ENCODE measurements at regions not wholly inside any gene's neighbourhood (a gene's known extent, or its start where the extent isn't known, plus 50 kb on each side); places are given as distances from the start of the nearest gene placed in this dataset.

- no peaks in the 10 kb centered on the region for H3K9me3 ChIP-seq (ENCODE audit: low read depth, low read length)
- no peaks in the 10 kb centered on the region for H3K36me3 ChIP-seq (ENCODE audit: insufficient read depth, low read length)
- no peak overlapping the region for H3K9ac ChIP-seq (ENCODE audit: insufficient read length)
- TF ChIP-seq FOXP2 (optimal IDR thresholded peaks at IDR 0.05; ENCODE audit: control extremely low read depth, extremely low read length, insufficient read depth): no peak
- TF ChIP-seq POLR2AphosphoS5 (IDR thresholded peaks at IDR 0.05; ENCODE audit: borderline replicate concordance, low read depth, low read length): no peak
- TF ChIP-seq EZH2 (IDR thresholded peaks at IDR 0.05): no peak
- no peak for DNase-seq (ENCODE audit: low read depth, low spot score)
- H3K27ac ChIP-seq: no peak overlapping the region
- no peak overlapping the region for H3K4me3 ChIP-seq
Observed at GRCh38 chr2:82412021-82412420, 2047.1 kb downstream of the SUCLG1 start.

GRCh38 chr2:82411071-82411470 is 2048.0 kb downstream of the SUCLG1 start:
- no peak for DNase-seq (ENCODE audit: low read depth, low spot score)
- H3K27ac ChIP-seq: no peak overlapping the region
- no peaks in the 10 kb centered on the region for H3K9me3 ChIP-seq (ENCODE audit: low read depth, low read length)
- H3K36me3 ChIP-seq (ENCODE audit: insufficient read depth, low read length): no peaks in the 10 kb centered on the region
- no peak overlapping the region for H3K4me3 ChIP-seq
- H3K9ac ChIP-seq (ENCODE audit: insufficient read length): no peak overlapping the region
- TF ChIP-seq FOXP2 (optimal IDR thresholded peaks at IDR 0.05; ENCODE audit: control extremely low read depth, extremely low read length, insufficient read depth) (no peak), POLR2AphosphoS5 (IDR thresholded peaks at IDR 0.05; ENCODE audit: borderline replicate concordance, low read depth, low read length) (no peak), EZH2 (IDR thresholded peaks at IDR 0.05) (no peak)

GRCh38 chr2:82395531-82395930 is 2063.5 kb downstream of the SUCLG1 start:
- no peaks in the 10 kb centered on the region for H3K9me3 ChIP-seq (ENCODE audit: low read depth, low read length)
- DNase-seq (ENCODE audit: low read depth, low spot score): no peak
- no peak overlapping the region for H3K9ac ChIP-seq (ENCODE audit: insufficient read length)
- no peak for TF ChIP-seq FOXP2 (optimal IDR thresholded peaks at IDR 0.05; ENCODE audit: control extremely low read depth, extremely low read length, insufficient read depth)
- TF ChIP-seq EZH2 (IDR thresholded peaks at IDR 0.05): no peak
- TF ChIP-seq POLR2AphosphoS5 (IDR thresholded peaks at IDR 0.05; ENCODE audit: borderline replicate concordance, low read depth, low read length): no peak
- no peaks in the 10 kb centered on the region for H3K36me3 ChIP-seq (ENCODE audit: insufficient read depth, low read length)
- no peak overlapping the region for H3K4me3 ChIP-seq
- no peak overlapping the region for H3K27ac ChIP-seq

- Histone ChIP-seq H3K9me3 (ENCODE audit: low read depth, low read length) (no peaks in the 10 kb centered on the region), H3K4me3 (no peak overlapping the region), H3K27ac (no peak overlapping the region), H3K9ac (ENCODE audit: insufficient read length) (no peak overlapping the region), H3K36me3 (ENCODE audit: insufficient read depth, low read length) (no peaks in the 10 kb centered on the region)
- TF ChIP-seq POLR2AphosphoS5 (IDR thresholded peaks at IDR 0.05; ENCODE audit: borderline replicate concordance, low read depth, low read length) (no peak), EZH2 (IDR thresholded peaks at IDR 0.05) (no peak), FOXP2 (optimal IDR thresholded peaks at IDR 0.05; ENCODE audit: control extremely low read depth, extremely low read length, insufficient read depth) (no peak)
- no peak for DNase-seq (ENCODE audit: low read depth, low spot score)
Observed at GRCh38 chr2:82391386-82391785, 2067.7 kb downstream of the SUCLG1 start.

- no peak for TF ChIP-seq FOXP2 (optimal IDR thresholded peaks at IDR 0.05; ENCODE audit: control extremely low read depth, extremely low read length, insufficient read depth)
- no peaks in the 10 kb centered on the region for H3K36me3 ChIP-seq (ENCODE audit: insufficient read depth, low read length)
Observed at GRCh38 chr2:82355622-82356021, 2051.1 kb upstream of the LRRTM1 start.

GRCh38 chr2:82345910-82346309 is 2041.4 kb upstream of the LRRTM1 start:
- Histone ChIP-seq H3K9ac (ENCODE audit: insufficient read length) (no peak overlapping the region), H3K27ac (no peak overlapping the region), H3K36me3 (ENCODE audit: insufficient read depth, low read length) (no peaks in the 10 kb centered on the region), H3K4me3 (no peak overlapping the region), H3K9me3 (ENCODE audit: low read depth, low read length) (no peaks in the 10 kb centered on the region)
- no peak for DNase-seq (ENCODE audit: low read depth, low spot score)
- TF ChIP-seq FOXP2 (optimal IDR thresholded peaks at IDR 0.05; ENCODE audit: control extremely low read depth, extremely low read length, insufficient read depth): no peak
- TF ChIP-seq POLR2AphosphoS5 (IDR thresholded peaks at IDR 0.05; ENCODE audit: borderline replicate concordance, low read depth, low read length): no peak
- no peak for TF ChIP-seq EZH2 (IDR thresholded peaks at IDR 0.05)

More at GRCh38 chr2:82355622-82356021, 2051.1 kb upstream of the LRRTM1 start:
- Histone ChIP-seq H3K4me3 (no peak overlapping the region), H3K27ac (no peak overlapping the region), H3K9me3 (ENCODE audit: low read depth, low read length) (no peaks in the 10 kb centered on the region), H3K9ac (ENCODE audit: insufficient read length) (no peak overlapping the region)
- DNase-seq (ENCODE audit: low read depth, low spot score): no peak

GRCh38 chr2:82344670-82345069 is 2040.1 kb upstream of the LRRTM1 start:
- H3K4me3 ChIP-seq: no peak overlapping the region
- no peak overlapping the region for H3K27ac ChIP-seq
- TF ChIP-seq EZH2 (IDR thresholded peaks at IDR 0.05): no peak
- TF ChIP-seq FOXP2 (optimal IDR thresholded peaks at IDR 0.05; ENCODE audit: control extremely low read depth, extremely low read length, insufficient read depth): no peak
- no peak for TF ChIP-seq POLR2AphosphoS5 (IDR thresholded peaks at IDR 0.05; ENCODE audit: borderline replicate concordance, low read depth, low read length)
- no peaks in the 10 kb centered on the region for H3K36me3 ChIP-seq (ENCODE audit: insufficient read depth, low read length)
- no peak overlapping the region for H3K9ac ChIP-seq (ENCODE audit: insufficient read length)
- H3K9me3 ChIP-seq (ENCODE audit: low read depth, low read length): no peaks in the 10 kb centered on the region
- DNase-seq (ENCODE audit: low read depth, low spot score): no peak

- no peak overlapping the region for H3K27ac ChIP-seq
- DNase-seq (ENCODE audit: low read depth, low spot score): no peak
Observed at GRCh38 chr2:82342356-82342755, 2037.8 kb upstream of the LRRTM1 start.

GRCh38 chr2:82340578-82341053 is 2036.1 kb upstream of the LRRTM1 start:
- peak; percentile 3 for DNase-seq (ENCODE audit: low read depth, low spot score)
- no peak for TF ChIP-seq EZH2 (IDR thresholded peaks at IDR 0.05)
- TF ChIP-seq POLR2AphosphoS5 (IDR thresholded peaks at IDR 0.05; ENCODE audit: borderline replicate concordance, low read depth, low read length): no peak
- no peak for TF ChIP-seq FOXP2 (optimal IDR thresholded peaks at IDR 0.05; ENCODE audit: control extremely low read depth, extremely low read length, insufficient read depth)
- H3K27ac ChIP-seq: no peak overlapping the region

More at GRCh38 chr2:82342356-82342755, 2037.8 kb upstream of the LRRTM1 start:
- Histone ChIP-seq H3K36me3 (ENCODE audit: insufficient read depth, low read length) (no peaks in the 10 kb centered on the region), H3K9ac (ENCODE audit: insufficient read length) (no peak overlapping the region), H3K4me3 (no peak overlapping the region), H3K9me3 (ENCODE audit: low read depth, low read length) (no peaks in the 10 kb centered on the region)
- TF ChIP-seq EZH2 (IDR thresholded peaks at IDR 0.05): no peak
- no peak for TF ChIP-seq POLR2AphosphoS5 (IDR thresholded peaks at IDR 0.05; ENCODE audit: borderline replicate concordance, low read depth, low read length)
- TF ChIP-seq FOXP2 (optimal IDR thresholded peaks at IDR 0.05; ENCODE audit: control extremely low read depth, extremely low read length, insufficient read depth): no peak

More at GRCh38 chr2:82340578-82341053, 2036.1 kb upstream of the LRRTM1 start:
- Histone ChIP-seq H3K4me3 (peak overlapping the region; percentile 49), H3K9me3 (ENCODE audit: low read depth, low read length) (no peaks in the 10 kb centered on the region), H3K36me3 (ENCODE audit: insufficient read depth, low read length) (no peaks in the 10 kb centered on the region), H3K9ac (ENCODE audit: insufficient read length) (no peak overlapping the region)

Data from SK-N-MC (cell line).